ENCODE measurements at regions not wholly inside any gene's neighbourhood (a gene's known extent, or its start where the extent isn't known, plus 50 kb on each side); places are given as distances from the start of the nearest gene placed in this dataset.

DNA sequence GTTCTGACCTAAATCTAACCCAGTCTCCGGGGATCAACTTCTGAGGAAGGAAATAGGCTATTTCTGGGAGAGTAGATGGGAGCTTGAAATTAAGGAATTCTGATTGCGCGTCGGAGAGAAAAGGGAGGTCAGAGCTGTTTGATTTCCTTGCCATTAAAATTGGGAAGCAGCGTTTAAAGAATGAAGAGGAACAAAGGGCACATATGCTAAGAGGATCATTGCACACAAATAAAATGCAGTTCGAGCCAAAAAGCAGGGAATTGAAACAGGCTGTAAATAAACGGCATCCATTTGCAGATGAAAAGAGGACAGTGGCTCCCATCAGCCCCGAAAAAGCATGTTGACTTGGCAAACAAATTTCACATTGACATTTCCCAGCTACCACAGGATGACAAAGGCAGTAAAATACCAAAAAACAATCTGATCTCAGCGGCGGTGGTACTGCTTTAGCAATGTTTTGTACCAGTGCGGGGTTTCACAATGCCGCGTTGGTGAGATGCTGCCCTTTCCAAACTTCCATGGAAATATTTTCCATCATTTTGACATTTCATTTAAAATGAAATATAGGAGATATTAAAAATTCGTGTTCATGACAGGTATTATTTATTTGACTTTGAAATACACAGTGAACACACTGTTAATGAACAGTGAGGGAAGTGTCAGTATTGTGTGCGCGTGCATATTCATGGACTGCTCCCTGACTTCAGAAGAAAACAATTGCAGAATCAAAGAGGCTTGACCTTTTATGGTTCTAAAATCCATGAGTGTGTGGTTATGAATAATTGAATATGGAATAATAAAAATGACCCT is 108.8 kb downstream of the SQOR start:
- no peak for DNase-seq

DNA sequence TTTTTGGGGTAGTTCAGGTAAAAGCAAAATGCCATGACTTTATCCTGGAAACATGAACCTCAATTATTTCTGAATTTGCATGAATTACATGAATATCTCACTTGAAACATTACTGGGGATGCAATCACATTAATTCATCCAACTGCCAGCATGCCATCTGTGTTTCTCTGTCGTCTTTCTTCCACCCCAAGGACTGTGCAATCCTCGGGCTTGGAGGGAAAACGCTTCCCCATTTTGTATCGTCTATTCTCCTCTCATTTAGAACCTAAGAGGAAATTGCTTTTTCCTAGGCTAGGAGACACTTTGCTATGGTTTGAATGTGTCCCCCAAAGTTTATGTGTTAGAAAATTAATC is 109.4 kb downstream of the SQOR start:
- DNase-seq = no peak

DNA sequence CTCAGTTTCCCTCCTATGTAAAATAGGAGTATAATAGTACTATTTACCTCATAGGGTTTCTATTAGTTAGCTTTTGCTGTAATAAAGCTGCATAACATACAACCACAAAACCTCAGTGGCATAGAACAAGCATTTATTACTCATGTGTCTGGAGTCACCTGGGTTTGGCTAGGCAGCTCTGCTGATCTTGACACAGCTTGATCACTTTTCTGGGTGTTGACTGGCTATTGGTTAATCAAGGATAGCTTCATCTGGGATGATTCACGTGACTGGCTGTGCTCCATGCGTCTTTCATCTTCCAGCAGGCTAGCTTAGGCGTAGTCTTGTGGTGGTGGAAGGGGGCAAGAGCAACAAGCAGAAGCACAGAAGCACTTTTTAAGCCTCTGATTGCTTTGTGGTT is 112.6 kb downstream of the SQOR start:
- DNase-seq = no peak

DNA sequence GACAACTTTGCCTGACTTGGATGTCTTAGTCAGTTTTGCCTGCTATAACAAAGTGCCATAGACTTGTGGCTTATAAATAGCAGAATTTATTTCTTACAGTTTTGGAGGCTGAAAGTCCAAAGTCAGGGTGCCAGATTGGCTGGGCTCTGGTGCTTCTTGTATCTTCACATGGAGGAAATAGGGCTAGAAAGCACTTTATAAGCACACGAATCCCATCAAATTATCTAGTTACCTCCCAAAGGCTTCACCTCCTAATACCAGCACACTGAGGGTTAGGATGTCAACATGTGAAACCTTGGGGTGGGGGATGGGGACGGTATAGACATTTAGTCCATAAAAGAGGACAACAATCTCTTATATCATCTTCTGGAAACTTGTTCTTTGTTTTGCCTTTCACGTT is 116.8 kb downstream of the SQOR start:
- DNase-seq = no peak

DNA sequence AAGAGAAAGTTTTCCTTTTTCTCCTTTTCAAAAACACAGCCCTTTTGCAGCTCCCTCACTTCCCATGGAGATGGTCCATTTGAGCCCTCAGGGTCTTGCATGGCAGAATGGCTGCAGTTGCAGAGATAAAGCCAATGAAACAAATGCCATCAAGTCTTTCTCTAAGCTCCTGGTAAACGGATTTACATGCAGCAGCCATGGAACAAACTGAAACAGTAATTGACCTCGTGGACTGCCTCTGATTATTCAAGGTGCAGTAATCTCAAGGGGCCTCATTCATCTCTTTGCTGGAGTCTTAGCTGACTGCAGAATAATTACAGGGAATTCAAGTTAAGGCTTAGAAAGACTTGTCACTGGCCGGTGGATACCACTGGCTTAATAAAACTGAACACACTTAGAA is 125.1 kb downstream of the SQOR start:
- DNase-seq = no peak

DNA sequence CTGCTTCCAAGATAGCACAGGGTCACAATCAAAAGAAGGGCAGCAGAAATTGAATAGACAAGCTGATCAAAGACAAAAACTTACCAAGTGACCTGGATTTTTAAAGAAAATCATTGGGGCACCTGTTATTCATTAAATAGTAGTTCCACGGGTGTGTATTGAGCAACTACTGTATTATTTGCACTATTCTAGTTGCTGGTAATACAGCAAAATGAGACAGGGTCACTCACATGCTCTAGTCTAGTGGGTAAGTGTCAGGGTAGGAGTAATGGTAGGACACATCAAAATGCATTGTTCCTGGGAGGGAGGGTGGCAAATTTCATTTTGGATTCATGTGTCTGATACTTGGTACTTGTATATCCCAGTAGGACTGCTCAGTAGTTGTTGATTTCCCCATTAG is 127.9 kb downstream of the SQOR start:
- DNase-seq = no peak

DNA sequence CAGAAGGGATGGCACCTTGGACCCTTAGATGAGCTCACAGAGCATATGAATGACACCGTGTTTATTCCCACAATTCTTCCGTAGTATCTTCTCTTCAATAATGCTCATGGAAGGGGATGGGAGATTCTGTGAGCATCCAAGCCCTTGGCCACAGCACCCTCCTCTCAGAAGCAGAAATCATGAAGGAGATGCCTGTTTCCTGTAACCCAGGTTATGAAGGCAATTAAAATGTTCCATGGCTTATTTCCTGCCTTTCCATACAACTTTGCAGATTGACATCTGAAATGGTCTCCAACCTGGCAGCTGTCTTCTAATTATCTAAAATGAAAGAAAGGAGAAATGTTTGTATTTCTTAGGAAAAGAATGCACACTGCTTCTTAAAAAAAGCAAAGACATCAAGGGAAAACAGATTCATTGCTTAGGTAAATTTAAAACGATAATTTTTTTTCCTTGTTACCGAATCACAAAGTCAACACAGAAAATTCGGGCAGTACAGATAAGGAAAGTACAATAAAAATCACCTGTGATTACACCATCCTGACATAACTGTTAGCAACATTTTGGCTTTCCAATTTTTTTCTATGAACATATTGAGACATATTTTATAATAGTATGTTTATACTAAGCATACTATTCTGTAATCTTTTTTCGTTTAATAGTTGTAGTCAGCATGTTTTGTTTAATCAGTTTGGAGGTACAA is 128.5 kb downstream of the SQOR start:
- no peak for DNase-seq

DNA sequence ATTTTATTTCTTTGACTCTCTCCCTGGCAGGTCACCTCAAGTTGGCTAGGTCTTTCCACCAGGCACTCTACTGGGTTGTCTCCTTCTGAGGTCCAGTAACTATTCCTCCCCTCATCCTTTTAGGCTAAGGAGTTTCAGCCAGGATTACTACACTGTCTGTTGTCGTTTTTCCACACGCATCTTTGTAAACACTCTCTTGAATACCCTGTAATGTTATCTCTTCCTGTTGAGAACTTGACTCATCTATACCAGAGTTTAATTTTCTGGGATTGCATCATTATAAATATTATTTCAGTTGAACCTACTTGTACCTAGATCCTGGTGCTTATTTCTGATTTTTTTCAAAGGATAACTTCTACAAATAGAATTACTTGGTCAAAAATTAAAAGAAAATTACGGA is 138.3 kb downstream of the SQOR start:
- DNase-seq = peak; percentile 4

DNA sequence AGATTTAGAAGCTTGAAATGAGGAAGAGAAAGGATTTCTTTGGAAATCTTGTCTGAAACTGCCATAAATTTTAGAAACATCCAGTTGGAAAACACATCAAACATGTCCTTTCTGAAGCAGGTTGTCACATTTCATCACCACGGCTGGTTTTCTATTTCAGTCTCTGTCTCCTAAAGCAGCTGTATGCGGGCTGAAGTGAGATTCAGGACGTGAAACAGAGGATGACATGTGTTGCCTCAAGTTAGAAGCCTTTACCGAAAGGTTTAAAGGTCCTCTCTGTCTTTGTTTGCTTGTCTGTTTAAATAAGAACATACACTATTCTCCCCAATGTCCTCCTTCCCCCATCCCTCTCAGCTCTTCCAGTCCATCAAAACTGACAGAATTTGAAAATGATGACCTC is 141.9 kb downstream of the SQOR start:
- DNase-seq = no peak

DNA sequence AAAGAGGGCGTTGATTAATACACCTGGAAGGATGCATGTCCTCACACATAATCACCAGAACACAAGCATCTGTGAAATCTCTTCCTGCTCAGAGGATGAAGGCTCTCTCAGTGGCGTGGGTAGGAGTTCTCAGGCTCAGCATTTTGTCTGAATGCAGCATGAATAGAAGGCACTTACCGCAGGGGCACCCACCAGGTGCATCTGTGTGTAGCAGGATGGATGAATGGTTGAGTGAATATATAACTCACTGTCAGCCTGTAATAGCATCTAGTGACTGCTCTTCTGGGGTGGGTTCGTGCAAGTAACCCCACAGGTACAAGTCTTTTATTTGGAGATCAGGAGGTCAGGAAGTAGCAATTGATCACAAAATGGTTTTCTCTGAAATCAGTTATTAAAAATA is 143.0 kb downstream of the SQOR start:
- no peak for DNase-seq

DNA sequence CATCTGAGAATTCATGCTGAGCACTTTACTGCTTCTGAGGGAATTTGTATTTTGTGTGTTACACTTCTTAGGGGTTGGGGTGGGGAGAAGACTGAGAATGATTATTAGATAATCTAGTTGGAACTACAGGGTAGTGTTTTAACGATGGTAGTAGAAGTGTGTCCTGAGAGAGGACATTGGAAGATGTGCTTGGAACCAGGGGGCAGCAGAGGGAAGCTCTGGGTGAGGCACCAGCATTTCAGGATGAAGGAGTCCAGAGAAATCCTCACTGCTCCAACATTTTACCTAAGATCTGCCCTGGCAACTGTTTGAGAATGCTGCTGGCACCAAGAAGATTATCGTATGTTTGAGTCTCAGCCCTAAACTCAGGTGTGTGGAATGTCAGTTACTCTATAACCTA is 145.5 kb downstream of the SQOR start:
- no peak for DNase-seq

DNA sequence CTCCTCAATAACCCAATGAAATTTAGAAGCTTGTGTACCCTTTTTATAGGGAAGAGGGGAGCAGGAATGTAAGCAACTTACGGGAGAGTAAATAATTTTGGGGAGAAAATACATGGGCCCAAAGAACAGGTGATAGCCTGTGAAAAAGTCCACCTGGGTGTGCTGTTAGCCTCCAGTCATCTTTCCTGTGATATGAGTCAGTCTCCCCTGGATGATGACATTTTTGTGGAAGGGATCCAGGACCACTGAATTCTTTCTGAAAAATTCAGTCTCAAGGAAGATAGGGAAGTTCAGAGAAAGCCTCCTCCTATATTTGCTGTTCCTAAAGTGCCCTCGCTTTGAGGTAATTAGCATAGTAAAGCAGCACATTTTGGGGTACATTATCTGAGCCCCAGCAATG is 149.8 kb downstream of the SQOR start:
- no peak for DNase-seq

DNA sequence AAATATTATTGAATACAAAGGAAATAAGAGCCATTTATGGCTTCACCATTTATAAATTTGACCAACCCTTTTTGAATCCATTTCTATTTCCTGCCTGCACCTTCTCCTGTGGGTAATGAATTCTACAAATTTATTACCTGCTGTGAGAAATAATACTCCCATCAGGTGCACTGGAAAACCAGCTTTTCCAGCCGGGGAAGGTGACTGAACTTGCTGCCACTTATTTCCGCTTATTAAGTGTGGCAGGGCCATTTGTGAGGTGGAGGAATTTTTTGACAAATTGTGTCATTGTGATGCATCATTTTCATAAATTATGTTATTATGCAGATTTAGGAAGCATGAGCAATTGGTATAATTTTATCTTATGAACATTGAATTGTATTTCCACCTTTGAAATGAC is 151.1 kb downstream of the SQOR start:
- no peak for DNase-seq

DNA sequence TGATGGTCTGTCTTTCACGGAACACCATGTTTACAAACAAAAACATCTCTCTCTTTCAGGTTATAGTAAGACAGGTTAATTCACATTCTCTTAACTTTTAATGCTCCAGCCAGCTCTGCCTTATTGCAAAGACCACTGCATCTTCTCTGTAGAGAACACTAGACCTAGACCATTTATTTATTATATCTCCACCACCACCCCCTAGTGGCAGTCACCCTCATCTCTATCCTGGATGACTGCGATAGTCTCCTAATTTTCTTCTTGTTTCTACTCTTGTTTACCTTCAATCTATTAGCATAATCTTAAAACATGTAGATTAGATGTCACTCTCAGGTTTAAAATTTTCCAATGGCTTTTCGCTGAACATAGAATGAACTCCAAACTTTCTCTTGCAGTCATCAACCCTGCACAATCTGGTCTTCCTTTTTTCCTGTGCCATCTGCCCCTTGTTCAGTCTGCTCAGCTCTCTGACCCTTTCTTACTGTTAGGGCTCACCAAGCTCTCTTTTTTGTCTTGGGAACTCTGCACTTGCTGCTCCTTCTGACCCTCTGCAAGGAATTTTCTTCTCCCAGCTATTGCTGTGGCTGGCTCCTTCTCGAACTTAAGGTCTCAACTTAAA is 155.6 kb downstream of the SQOR start:
- peak; percentile 56 for DNase-seq

DNA sequence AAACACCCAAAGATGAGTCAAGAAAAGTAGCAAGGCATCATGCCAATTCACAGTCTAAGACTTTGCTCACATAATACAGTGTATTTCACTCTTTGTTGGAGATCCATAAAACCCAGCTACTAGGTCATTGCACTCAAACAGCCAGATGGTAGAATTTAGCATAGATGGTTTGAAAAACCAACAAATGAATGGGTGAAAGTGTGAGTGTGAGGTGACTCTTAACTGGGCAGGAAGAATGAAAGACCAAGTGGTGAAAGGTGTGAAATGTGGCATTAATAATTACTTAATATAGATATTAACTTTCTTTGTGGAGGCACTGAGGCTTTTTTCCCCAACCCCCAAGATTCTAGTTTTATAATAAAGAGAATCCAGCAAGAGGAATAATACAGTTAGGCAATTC is 159.5 kb downstream of the SQOR start:
- DNase-seq = no peak

DNA sequence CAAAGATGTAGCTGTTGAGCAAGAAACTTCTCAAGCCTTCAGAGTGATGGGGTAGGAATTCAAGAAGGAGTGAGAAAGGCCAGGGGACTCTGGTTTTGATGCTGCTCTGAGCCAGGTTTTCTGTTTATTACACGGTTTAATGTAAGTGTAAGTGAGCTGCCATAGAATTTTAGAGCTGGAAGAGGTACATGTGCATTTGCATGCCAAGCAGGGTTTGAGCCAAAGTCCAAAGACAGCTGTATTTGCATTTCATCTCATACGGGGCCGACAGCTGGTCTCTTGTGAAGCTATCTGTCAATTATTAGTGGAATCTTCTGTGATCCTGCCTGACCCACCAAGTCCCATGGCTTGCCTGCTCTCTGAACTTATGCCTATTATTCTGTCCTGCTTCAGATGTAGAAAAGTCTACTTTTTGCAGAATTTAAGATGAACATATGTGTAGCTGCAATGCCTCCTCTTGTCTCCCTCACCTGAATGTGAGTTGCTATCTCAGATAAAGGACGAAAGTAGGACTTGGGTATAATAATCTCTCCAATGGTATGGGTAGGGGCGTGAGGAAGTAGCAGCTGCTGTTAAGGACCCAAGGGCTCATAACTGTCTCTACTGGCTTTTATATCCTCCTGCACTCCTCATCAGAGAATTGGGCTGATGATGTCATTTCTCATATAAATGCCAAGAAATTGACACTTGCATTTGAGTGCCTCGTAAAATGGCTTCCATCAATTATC is 160.0 kb downstream of the SQOR start:
- DNase-seq = no peak

DNA sequence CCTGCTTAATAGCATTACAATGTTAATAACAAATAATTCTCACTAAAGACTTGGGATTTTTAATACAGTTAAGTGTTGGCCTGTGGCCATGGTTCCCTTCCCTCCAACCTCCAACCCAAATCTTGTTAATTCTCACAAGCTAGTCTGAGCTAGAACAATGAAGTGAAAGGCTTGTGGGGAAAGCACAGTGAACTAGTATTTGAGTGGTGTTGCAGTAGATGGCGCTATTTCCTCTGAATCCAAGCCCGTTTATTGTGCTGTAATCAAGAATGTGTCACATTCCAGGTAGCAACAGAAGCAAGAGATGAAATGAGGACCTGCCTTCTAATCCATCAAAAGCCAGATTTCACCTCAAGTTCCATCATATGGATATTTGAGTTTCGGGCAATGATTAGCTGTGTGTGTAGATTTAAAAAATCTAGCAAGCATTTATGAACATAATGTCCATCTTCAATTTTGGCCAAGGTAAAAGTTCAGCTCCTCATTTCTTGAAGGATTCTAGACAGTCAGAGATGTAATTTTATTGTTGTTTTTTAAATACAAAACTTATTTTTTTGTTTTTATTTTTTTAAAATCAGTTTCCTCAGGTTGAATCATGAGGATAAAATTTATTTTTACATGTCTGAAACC is 160.7 kb downstream of the SQOR start:
- peak; percentile 65 for DNase-seq

DNA sequence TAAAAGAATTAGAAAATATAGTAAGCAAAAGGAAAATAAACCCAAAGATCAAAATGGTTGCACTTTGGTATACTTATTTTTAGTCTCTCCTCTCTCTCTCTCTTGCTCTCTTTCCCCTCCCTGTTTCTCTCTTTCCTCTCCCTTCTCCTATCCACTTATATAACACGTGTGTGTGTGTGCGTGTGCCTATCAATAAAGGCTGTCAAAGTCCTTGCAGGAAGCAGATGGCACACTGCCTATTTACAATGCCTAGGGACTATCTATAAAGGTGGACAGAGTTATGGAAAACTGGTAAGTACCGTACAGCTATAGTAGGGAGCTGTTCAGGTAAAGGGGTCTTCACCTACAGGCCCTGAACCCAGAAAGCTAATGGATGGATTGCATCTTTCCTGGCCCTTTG is 161.6 kb downstream of the SQOR start:
- no peak for DNase-seq

DNA sequence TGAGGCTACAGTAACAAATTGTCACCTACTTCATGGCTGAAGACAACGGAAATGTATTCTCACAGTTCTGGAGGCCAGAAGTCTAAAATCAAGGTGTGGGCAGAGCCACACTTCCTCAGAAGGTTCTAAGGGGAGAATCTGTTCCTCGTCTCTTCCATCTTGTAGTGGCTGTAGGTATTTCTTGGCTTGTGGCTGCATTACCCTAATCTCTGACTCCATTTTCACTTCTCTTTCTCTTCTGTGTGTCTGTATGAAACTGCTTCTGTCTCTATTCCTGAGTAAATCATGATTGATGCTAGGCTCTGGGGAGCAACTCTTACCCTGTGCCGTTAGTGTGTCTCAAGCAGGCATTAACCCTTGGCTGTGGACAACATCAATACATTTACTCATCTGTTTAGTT is 164.7 kb downstream of the SQOR start:
- DNase-seq = no peak

DNA sequence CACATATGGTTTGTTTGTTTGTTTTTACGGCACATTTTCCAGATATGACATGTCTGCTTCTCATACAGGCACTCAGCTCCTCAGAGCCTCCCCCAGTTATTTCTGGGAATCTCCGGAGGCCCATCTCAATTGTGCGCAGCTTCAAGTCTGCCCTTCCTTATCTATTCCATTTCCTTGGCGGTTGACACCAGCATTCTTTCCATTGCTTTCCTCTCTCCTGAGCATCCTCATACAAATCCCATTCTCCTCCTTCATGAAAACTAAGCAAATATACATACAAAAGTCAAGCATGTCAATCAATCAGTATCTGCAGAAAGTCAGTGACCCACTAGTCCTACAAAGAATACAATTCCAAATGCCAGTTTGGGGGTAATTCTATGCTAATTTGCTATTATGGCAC is 166.7 kb downstream of the SQOR start:
- no peak for DNase-seq

DNA sequence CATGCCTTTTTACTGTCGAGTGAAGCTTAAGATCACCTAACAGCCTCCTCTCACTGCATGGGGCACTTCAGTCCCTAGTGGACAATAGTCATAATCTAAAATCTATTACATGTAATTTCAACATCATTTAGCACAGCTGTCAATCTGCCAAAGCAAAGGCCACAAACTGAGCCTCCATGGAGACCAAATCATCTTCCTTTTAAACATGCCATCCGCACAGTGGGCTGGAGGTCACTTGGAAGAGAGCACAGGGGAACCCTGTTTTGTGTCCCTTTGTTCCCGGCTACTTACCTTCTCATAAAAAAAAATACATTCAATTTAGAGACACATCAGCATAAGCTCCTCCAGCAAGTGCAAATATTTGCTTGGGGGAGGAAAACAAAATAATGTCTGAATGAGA is 167.3 kb downstream of the SQOR start:
- DNase-seq = no peak

DNA sequence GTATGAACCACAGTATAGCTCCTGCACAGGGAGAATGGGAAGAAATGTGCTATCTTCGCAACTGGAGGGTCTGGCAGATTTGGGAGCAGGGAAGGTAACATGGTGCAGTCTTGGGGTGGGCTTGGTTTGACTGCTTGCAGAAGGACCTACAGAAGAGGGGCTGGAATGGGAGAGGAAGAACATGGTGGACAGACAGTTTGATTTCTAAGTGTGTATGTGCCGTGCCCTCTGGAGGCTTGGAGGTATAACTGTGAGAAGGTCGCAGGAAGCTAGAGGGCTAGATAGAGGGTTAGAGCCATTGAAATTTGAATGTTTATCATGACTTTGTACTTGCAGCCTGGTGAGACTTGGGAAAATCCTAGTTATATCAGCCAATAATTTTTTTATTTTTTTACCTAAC is 169.2 kb downstream of the SQOR start:
- DNase-seq = peak; percentile 31

DNA sequence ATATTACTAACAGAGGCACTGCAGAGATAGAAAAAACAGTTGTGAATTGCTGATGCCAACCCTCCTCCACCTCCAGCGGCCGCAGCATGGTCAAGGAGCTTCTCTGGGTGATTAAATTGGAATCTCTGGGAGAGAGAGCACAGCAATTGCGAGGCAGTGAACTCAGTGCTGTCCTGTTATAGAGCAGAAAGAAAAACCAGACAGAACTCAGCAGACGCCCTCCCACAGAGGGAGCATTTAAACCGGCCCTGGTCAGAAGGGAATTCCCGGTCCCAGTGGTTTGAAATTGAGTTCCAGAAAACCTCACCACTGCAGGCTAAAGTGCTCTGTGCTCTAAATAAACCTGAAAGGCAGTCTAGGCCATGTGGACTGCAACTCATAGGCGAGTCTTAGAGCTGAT is 175.4 kb downstream of the SQOR start:
- DNase-seq = no peak
